ENCODE measurements at regions not wholly inside any gene's neighbourhood (a gene's known extent, or its start where the extent isn't known, plus 50 kb on each side); places are given as distances from the start of the nearest gene placed in this dataset.

- TF ChIP-seq CTCF (conservative IDR thresholded peaks at IDR 0.05; ENCODE audit: low read length) (peak; percentile 82), EZH2phosphoT487 (IDR thresholded peaks at IDR 0.05; ENCODE audit: borderline replicate concordance, low read depth, low read length) (no peak)
These were observed 171.2 kb downstream of the TMA16 start for GRCh38 chr4:163665521-163666331.

Data from OCI-LY7 (cell line).